ENCODE measurements at regions not wholly inside any gene's neighbourhood (a gene's known extent, or its start where the extent isn't known, plus 50 kb on each side); places are given as distances from the start of the nearest gene placed in this dataset.

DNA sequence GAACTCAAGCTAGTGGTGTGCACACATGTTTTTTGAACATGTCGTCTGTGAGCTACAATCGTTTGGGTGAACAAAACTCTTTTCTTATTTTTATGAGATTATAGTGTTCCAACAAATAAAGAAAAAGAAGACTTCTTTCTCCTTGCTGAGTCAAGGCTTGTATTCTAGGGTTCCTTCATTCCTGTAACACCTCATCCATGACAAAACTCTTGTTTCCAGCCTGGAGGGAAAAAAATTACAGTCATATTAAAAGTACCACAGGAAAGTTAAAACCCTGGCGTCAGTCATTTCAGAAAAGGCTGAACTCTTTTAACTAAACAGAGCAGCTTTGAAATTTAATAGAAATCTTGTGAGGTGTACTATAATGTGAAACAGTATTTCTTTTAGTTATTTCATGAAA is 79.2 kb upstream of the BOD1L1 start:
- H3K4me3 Mint-ChIP-seq = no peak overlapping the region
- no peaks in the 10 kb centered on the region for H3K79me1 ChIP-seq (ENCODE audit: insufficient read depth, low read depth, low read length, poor library complexity, severe bottlenecking)
- H3K4me1 Mint-ChIP-seq = 0 out of 4 replicates have a peak, but pooled peaks cover 0 to 3% of the 10 kb centered on the region in 2 experiments
- H3K9ac ChIP-seq (ENCODE audit: extremely low read depth, insufficient read length, low read length) = no peak overlapping the region
- no peak overlapping the region for H2AK5ac ChIP-seq (ENCODE audit: insufficient read length, low read length)
- H3K14ac ChIP-seq (ENCODE audit: insufficient read depth, low read length) = no peak overlapping the region
- no peak overlapping the region for H3K56ac ChIP-seq (ENCODE audit: insufficient read length, low read depth, low read length)
- H2AFZ ChIP-seq (ENCODE audit: low read length) = no peak overlapping the region
- H3K27me3 Mint-ChIP-seq (ENCODE audit: low read depth) = no peaks in the 10 kb centered on the region
- H3K18ac ChIP-seq (ENCODE audit: insufficient read length, low read depth, low read length) = no peak overlapping the region
- H4K5ac ChIP-seq (ENCODE audit: insufficient read length, low read depth, low read length) = no peak overlapping the region
- H3K4me1 ChIP-seq (ENCODE audit: insufficient read depth, low read length) = no peaks in the 10 kb centered on the region
- H2BK20ac ChIP-seq (ENCODE audit: low read depth, low read length, poor library complexity, severe bottlenecking) = no peak overlapping the region
- no peaks in the 10 kb centered on the region for H4K20me1 ChIP-seq (ENCODE audit: control insufficient read depth, insufficient read depth, insufficient read length)
- no peak overlapping the region for H3K27ac Mint-ChIP-seq
- WGBS (ENCODE audit: extremely low coverage, insufficient read length, low lambda C conversion rate) = no CpG with 5 or more reads among the region's 3 CpGs
- no peak overlapping the region for H2BK120ac ChIP-seq (ENCODE audit: low read depth, low read length, poor library complexity, severe bottlenecking)
- no peak overlapping the region for H2BK15ac ChIP-seq (ENCODE audit: low read depth, low read length)
- DNase-seq = no peak
- no peaks in the 10 kb centered on the region for H3K9me3 ChIP-seq (ENCODE audit: control insufficient read depth, low read depth, low read length)
- no peak overlapping the region for H4K91ac ChIP-seq (ENCODE audit: insufficient read length, low read depth, low read length)
- H4K8ac ChIP-seq (replicated peaks; ENCODE audit: insufficient read length, low read depth, low read length) = no peak overlapping the region
- no peaks in the 10 kb centered on the region; a peak in 1 of 7 replicates for H3K36me3 Mint-ChIP-seq (ENCODE audit: insufficient read depth in 1 of 3, low read depth in 3 of 3)
- no peak overlapping the region for H3K4me2 ChIP-seq (ENCODE audit: insufficient read depth, insufficient read length, low read length)
- no peak overlapping the region for H3K27ac ChIP-seq (ENCODE audit: insufficient read length, low read depth, low read length)
- no peaks in the 10 kb centered on the region for H3K23me2 ChIP-seq (ENCODE audit: insufficient read length, low read depth, low read length, poor library complexity, severe bottlenecking)
- H3K27me3 ChIP-seq (ENCODE audit: insufficient read depth, low read length) = no peaks in the 10 kb centered on the region
- H2BK12ac ChIP-seq (ENCODE audit: insufficient read length, low read depth, low read length) = no peak overlapping the region
- H2BK5ac ChIP-seq (ENCODE audit: insufficient read length, low read length) = no peak overlapping the region
- H3K23ac ChIP-seq (ENCODE audit: insufficient read length, low read depth, low read length) = no peak overlapping the region
- no peaks in the 10 kb centered on the region; a peak in 1 of 5 replicates for H3K9me3 Mint-ChIP-seq
- TF ChIP-seq, protein P1, sequence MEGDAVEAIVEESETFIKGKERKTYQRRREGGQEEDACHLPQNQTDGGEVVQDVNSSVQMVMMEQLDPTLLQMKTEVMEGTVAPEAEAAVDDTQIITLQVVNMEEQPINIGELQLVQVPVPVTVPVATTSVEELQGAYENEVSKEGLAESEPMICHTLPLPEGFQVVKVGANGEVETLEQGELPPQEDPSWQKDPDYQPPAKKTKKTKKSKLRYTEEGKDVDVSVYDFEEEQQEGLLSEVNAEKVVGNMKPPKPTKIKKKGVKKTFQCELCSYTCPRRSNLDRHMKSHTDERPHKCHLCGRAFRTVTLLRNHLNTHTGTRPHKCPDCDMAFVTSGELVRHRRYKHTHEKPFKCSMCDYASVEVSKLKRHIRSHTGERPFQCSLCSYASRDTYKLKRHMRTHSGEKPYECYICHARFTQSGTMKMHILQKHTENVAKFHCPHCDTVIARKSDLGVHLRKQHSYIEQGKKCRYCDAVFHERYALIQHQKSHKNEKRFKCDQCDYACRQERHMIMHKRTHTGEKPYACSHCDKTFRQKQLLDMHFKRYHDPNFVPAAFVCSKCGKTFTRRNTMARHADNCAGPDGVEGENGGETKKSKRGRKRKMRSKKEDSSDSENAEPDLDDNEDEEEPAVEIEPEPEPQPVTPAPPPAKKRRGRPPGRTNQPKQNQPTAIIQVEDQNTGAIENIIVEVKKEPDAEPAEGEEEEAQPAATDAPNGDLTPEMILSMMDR (conservative IDR thresholded peaks at IDR 0.05) = no peak
- H3T11ph ChIP-seq (ENCODE audit: low read length) = no peak overlapping the region
- no peaks in the 10 kb centered on the region for H3K79me2 ChIP-seq (ENCODE audit: insufficient read depth, low read length)
- H3K4ac ChIP-seq (ENCODE audit: low read depth, low read length) = no peak overlapping the region

All from H9 (cell line).